Nucleus accumbens (tissue), 56 donors: ENCODE measurements at regions not wholly inside any gene's neighbourhood (a gene's known extent, or its start where the extent isn't known, plus 50 kb on each side); places are given as distances from the start of the nearest gene placed in this dataset.
A peak's percentile ranks its signal among the peaks of the same experiment; 100 is the strongest.
"Not testable (repeated sequence)": the region's sequence is repeated elsewhere in the genome, so short reads cannot be mapped to it uniquely, and the experiment has no call there.

Source experiments
- DNase-seq, 56 donors: peaks; one replicate each; lab custom pipeline; 2025; lab: John Stamatoyannopoulos, UW

DNA sequence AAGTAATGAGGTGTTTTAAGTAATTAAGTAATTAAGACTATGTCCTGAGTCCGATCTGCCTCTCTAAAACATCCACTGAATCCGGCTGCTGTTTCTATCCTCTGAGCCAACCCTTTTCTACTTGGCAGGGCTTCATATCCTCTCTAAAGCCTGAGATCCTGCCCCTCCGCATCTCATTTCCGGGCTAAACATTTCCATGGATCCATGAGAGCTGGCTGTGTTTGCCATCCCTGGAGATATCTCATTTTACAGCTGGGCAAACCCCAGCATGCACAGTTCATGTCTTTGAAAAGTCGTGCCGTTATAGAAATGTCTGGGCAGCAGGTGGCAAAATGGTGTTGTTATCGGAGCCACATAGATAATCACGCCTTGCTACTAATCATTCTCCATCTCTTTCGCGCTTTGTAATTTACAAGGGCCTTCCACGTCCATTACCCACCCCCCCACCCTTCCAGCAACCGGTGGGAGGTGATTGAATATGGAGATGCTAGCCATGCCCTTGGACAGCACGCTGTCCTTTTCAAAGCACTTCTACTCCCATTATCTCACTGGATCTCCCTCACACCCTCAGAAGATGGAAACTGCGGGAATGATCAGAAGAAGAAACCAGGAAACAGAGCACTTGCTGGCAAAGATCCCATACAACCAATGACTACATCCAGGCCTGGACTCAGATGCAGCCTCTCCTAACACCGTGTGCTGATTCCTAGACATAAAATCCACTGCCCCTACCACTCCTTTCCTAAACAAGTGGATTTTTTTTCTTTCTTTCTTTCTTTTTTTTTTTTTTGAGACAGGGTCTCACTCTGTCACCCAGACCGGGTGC, 1189.2 kb downstream of the TYW1 start:
- DNase-seq, result peak in 4 of 56 donors; percentile 1 to 6 (median 2)

DNA sequence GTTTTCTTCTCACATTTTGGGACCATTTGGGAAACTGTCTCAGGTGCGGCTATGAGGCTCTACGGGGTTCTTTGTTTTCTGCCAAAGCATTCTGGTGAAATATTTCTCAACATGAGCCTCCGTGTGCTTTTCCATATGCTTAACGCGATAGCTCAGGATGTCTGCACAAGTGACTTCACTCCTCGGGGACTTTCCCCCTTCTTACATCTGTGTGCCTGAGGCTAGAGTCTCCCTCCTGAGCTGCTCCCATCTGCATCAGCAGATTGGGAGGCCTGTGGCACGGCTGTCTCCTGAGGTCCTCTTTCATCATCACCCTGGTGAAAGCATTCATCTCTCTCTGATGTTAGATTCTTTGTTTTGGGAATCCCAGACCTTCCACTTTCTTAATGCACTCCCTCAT, 1190.9 kb downstream of the TYW1 start:
- no peak for DNase-seq

DNA sequence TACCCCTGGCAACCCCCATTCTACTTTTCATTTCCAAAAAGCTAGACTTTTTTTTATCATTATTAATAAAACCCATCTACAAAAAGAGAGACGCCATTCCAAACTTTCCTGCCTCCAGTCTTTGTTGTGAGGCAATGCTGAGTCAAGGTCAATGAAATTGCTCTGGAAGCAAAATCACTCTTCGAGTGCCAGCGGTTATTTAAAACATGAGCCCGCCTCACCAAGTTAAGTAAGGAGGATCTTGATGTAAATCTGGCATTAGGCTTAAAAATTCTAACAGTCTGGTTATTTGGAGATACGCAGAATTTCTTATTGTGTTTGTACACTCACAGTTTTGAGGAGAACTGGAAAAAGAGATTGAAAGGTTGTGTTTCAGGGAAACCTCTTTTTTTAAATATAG, 1196.3 kb downstream of the TYW1 start:
- DNase-seq, result no peak

DNA sequence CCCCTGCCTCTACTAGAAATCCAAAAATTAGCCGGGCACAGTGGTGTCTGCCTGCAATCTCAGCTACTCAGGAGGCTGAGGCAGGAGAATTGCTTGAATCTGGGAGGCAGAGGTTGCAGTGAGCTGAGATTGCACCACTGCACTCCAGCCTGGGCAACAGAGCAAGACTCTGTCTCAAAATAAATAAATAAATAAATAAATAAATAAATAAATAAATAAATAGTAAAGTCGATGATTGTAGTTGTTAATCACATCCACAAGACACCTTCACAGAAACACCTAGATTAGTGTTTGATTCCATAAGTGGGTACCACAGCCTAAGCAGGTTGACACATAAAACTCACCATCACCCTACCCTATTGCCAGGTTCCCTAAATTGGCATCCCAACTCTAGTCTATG, 1199.0 kb downstream of the TYW1 start:
- not testable (repeated sequence) for DNase-seq

DNA sequence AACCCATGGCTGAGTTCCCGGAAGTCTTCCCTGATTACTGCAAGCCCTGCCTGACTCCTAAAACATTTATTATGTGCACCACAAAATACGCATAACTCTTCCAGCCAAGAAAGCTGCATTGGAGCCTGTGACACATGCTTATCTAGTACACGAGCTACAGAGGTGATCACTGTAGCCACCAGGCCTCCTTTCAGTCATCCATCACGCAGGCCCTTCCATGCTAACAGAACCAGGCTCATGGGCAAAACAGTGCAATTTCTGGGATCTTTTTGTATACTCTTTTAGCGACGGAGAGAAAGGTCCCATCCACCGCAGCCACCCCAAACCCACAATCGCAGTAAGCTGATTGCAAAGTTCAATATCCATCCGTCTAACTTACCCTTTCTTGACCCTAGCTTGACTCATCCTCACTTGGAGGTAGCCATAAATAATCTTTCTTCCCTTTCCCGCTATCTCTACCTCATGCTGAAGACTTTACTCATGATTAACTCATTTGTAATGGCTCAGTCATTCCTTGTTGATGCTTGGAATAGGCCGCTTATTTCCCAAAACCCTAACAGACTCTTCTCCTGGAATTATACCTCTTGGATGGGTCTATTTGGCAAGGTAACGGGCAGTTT, 1203.5 kb downstream of the TYW1 start:
- no peak for DNase-seq

DNA sequence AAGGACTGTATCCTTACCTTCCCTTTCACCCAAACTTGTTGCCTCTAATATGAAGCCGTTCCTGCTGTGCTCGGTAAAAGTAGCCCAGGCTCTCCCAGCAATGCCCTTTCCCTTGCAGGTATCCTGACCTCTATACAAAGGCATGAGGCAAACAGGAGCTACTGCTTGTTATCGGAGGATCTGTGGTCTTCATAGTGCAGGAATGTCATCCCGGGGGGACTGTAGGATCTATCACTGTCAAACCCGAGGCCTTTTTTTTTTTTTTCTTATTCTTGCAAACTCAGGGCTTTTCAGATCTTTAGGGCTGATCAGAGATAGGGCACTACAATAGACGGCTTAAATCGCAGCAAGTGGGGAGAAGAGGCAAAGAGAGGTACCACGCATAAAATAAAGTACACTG, 1206.6 kb downstream of the TYW1 start:
- DNase-seq, result no peak

DNA sequence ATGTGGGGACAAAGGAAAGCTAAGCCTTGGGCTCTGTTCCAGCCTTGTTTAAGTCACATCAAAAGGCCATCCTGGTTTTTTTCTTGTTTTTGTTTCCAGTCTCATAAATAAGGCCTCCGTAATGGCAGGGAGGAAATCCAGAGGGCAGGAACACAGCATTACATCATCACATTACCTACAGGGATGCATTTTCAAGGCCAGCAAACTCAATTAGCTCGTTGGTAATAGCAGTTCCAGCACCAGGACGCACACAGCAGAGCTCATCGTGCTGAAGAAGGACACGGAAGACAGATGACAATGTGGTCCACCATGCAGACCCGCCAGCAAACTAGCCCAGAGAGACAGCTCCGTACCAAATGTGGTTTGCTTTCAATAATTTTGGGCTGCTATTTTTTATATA, 1209.2 kb downstream of the TYW1 start:
- no peak for DNase-seq

DNA sequence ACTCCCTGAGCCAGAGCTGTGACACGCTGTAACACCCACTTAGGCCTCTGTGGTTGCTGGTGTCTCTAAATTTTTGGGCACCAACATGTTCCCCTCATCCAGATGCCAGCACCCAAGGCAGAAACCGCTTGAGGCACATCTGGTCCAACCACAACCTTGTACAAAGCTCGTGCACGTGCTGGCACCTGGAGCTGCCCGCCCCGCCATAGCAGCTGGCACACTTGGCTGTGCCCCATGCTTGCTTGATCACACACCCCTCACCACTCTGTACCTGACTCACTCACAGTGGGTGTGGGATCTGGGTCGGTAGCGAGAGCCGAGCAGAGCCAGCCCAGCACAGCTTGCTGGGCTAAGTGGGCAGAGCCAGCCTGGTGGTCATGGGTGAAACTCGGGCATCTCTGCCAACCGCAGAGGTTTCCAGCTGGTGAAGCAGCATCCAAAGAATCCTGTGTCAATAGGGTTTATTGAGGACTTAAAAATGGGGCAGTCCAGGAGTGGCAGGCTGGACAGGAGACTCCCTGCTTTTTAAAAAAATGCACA, 1210.4 kb downstream of the TYW1 start:
- DNase-seq, result no peak

DNA sequence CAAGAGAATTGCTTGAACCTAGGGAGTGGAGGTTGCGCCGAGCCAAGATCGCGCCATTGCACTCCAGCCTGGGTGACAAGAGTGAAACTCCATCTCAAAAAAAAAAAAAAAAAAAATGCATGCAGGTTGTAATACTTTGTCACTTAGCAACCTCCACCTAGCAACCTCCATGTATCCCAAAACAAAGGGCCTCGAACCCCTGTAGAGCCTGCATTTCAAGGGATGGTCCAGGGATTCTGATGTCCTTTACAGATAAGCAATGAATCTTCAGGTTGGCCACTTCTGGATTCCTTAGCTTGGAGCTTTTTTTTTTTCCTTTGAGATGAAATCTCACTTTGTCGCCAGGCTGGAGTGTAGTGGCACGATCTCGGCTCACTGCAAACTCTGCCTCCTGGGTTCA, 1211.0 kb downstream of the TYW1 start:
- DNase-seq, result no peak

DNA sequence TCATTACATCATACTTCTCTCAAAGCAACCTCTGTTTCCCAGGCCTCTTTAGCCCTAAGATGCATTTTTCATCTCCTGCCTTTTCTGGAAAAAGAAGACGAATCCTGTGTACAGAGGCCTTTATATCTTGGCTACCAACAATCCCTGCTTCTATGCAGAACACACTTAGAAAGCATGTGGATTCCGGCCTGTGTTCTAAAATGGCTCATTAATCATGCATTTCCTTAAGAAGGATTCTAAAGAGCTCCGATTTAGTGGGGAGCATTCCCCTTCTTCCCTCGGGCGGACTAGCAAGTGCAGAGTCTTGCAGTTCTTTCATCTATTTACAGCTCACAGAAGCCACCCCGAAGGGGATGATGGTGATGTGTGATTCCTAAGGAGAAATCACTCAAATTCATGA, 1212.9 kb downstream of the TYW1 start:
- DNase-seq, result no peak

DNA sequence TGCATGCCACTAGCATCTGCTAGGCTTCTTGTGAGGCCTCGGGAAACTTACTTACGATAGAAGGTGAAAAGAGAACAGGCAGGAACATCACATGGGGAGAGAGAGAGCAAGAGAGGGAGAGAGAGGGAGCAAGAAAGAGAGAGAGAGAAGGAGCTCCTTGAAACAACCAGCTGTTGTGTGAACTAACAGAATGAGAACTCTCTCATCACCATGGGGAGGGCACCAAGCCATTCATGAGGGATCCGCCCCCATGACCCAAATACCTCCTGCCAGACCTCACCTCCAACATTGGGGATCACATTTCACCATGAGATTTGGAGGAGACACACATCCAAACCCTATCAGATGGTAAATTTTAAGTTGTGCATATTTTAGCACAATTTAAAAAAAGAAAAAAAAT, 1217.2 kb downstream of the TYW1 start:
- no peak for DNase-seq

DNA sequence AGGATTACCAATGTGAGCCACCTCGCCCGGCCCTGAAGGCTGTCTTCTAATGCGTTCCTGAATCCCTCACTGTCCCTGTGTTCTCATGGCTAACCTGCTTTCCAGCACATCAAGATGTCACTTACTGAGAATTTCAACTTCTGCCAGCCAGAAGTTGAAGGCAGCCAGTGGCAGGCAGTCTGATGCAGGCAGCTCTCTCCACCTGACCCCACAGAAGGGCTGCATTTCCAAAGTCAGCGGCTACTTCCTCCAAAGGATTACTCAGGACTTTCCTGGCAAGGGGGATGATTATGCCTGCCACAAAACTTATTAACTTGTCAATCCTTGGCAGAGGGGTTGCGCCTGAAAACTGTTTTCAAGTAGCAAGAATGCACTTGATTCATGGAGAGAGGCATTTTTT, 1219.4 kb downstream of the TYW1 start:
- DNase-seq, result peak in 12 of 56 donors; percentile 1 to 24 (median 8)

DNA sequence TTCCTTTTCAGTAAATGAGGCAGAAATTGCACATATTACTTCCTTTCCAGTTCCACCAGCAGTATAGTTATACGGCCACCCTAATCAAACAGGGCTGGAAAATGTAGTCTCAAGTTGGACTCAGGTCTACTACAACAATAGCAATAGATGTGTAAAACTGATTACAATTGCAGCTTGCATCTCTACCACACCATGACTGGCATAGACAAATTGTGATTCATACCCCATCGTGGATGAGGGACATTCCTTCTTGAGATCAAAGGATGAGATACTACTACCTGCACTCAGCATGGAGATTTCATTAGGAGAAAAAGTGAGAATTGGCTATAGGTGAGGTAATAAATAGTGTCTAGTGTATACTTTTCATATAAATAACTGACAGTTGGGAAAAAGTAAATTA, 1220.8 kb downstream of the TYW1 start:
- DNase-seq, result no peak

DNA sequence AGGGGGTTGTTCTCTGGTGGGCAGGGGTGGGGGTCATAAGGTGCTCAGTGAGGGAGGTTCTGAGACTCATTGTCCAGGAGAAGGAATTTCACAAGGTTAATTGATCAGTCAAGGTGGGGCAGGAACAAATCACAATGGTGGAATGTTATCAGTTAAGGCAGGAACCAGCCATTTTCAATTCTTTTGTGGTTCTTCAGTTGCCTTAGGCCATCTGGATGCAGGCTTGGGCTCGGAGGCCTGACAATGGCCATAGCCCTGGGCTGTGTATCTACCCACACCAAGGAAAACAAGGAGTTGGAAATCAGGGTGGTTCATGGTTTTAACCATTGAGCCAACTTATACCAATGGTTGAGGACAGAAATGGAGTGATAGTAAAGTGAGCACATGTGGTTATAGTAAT, 1221.8 kb downstream of the TYW1 start:
- DNase-seq, result no peak

DNA sequence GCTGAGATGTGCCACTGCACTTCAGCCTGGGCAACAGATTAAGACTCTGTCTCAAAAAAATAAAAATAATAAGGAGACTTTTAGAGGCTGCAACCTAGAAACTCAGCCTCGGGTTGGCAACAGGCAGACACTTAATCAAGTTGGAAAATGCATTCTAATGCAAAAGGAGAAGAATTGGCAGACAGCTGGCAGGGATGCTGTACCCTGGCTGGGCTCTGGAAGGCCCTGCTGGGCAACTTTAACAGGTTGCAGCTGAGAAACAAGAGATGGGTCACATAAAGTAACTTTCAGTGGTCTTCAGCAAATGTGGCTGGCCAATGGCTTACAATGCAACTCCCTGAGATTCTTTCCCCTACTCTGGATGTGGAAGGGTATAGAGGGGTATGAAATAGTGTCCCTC, 1225.7 kb downstream of the TYW1 start:
- peak in 6 of 56 donors; percentile 1 to 35 (median 20) for DNase-seq

DNA sequence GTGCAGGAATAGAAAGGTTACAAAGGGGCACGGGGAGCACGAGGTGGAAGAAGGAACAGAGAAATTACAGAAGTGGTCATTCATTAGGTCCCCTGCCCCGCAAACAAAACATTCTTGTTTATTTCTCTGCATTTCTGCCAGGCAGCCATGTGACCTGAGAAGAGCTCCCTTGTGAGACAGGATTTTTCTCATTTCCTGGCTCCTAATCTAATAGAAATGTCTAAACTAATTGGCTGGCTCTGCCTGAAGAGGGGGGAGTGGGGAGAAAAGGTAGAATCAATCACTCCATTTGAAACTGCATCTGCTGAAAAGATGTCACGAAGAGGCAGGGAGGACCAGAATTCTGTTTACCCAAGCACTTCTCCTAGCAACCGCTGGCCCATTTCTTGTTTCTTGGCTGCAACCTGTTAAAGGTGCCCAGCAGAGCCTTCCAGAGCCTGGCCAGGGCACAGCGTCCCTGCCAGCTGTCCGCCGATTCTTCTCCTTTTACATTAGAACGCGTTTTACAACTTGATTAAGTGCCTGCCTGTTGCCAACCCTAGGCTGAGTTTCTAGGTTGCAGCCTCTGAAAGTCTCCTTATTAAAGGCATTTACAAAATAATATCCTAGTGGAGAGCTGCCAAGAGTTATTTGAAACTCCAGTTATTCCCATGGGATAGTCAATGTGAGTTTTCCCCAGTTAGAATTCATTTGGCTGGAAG, 1227.6 kb downstream of the TYW1 start:
- DNase-seq, result peak in 51 of 56 donors; percentile 4 to 85 (median 52)

DNA sequence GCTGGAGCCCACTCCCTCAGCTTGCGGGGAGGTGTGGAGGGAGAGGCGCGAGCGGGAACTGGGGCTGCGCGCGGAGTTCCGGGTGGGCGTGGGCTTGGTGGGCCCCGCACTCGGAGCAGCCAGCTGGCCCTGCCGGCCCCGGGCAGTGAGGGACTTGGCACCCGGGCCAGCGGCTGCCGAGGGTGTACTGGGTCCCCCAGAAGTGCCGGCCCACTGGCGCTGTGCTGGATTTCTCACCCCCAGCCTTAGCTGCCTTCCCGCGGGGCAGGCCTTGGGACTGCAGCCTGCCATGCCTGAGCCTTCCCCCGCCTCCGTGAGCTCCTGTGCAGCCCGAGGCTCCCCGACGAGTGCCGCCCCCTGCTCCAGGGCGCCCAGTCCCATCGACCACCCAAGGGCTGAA, 1234.4 kb downstream of the TYW1 start:
- DNase-seq, result not testable (repeated sequence)

DNA sequence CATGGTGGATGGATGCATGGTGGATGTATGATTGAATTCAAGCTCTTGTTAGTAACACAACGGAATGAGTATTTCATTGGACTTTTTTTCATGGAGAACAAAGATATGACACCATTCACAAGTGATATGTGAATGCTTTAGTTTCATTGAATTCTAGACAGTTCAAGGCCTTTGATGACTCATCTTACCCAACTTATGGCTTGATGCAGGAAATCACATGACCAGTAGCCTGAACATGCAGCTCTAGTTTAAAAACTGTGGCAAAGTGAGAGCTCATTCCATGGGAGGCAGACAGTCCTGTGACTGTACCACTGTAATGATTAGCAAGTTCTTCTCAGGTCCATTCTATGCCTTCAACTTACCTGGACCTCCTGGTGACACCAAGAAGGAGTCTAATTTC, 1239.3 kb downstream of the TYW1 start:
- no peak for DNase-seq

DNA sequence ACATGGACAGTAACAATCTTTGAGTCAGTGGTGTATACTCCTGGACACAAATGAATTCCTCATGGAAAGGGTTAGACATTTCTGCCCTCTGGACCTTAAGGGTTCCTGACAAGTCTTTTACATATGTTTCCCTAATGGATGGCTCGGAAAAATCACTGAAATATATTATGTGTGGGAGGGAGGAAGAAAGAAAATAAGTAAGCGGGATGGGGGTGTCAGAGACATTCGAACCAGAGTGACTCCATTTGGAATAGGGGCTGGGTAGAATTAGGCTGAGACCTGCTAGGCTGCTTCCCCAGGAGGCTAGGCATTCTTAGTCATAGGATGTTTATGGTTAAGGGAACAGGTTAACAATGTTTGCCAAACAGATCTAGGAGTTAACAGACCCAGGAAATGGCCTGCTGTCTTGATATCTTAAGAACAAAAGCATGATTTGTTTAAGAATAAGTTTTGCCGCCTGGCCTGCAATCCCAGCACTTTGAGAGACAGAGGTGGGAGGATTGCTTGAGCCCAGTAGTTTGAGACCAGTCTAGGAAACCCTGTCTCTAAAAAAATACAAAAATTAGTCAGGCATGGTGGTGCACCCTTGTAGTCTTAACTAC, 1241.7 kb downstream of the TYW1 start:
- no peak for DNase-seq

DNA sequence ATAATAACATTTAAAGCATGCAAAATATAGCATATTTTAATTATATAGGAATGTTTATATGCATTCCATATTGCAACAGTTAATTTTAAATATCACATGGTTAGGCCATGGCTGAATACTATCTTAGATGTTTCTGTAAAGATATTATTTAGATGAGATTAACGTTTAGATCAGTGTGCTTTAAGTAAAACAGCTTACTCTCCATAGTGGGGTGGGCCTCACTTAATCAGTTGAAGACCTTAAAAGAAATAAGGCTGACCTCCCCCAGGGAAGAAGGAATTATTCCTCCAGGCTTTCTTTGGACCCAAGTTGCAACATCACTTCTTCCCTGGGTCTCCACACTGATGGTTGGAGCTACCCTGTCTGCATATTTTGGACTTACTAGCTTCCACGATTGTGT, 1246.5 kb downstream of the TYW1 start:
- DNase-seq, result no peak

DNA sequence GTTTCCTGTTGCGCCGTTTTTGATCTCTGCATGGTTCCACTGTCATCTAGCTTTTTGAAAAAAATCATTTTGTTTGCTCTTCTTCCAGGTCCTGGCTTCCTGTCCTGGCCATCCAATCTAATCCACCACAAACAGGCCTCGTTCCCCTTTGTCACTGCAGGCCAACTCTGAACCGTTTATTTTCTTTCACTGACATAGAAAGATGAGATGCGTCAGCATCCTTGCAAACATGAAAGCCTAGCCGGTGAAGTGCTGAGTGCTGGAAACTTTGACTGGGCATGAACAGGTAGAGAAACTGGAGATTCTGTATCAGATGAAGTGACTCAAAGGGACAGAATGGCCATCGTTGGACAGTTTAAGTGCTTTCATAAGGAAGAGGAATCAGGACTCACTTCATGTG, 1247.8 kb downstream of the TYW1 start:
- no peak for DNase-seq
